GM23338 (cell line): ENCODE measurements at regions not wholly inside any gene's neighbourhood (a gene's known extent, or its start where the extent isn't known, plus 50 kb on each side); places are given as distances from the start of the nearest gene placed in this dataset.

Experiments
- ATAC-seq: fragments of 200-7000 bp; cut with Tn5 transposase; 3 replicates; pipeline ENCODE4 v1.9.1; 2020
- DNase-seq: peaks from one replicate; pipeline ENCODE4 v3.0.0-alpha.2; 2015; ENCODE audit warnings: low spot score
- H2AFZ ChIP-seq: fragments of 200-600 bp; sonication (generic); 2 replicates; pipeline ENCODE4 v1.8.0; 2016; ENCODE audit warnings: antibody characterized with exemption, mild to moderate bottlenecking, moderate library complexity
- H3F3A ChIP-seq: fragments of 200-600 bp; sonication (generic); replicated peaks from 2 replicates; pipeline ENCODE4 v1.8.0; 2017; ENCODE audit warnings: antibody characterized with exemption, mixed run types, low read depth
- H3K27ac ChIP-seq: fragments of 200-600 bp; sonication (generic); 2 replicates; pipeline ENCODE4 v1.6.1; 2016; ENCODE audit warnings: low read depth
- H3K27me3 ChIP-seq: fragments of 200-600 bp; sonication (generic); 2 replicates; pipeline ENCODE4 v1.8.0; 2016; ENCODE audit warnings: mild to moderate bottlenecking, mixed run types, moderate library complexity; ENCODE audit not compliant: insufficient read depth
- H3K36me3 ChIP-seq: fragments of 200-600 bp; sonication (generic); 2 replicates; pipeline ENCODE4 v1.8.0; 2016; ENCODE audit warnings: mild to moderate bottlenecking; ENCODE audit not compliant: insufficient read depth
- H3K4me1 ChIP-seq: fragments of 200-600 bp; sonication (generic); 2 replicates; pipeline ENCODE4 v1.8.0; 2016; ENCODE audit warnings: mild to moderate bottlenecking, moderate library complexity; ENCODE audit not compliant: insufficient read depth
- H3K4me2 ChIP-seq: fragments of 200-600 bp; sonication (generic); 2 replicates; pipeline ENCODE4 v1.7.1; 2017; ENCODE audit warnings: mixed run types
- H3K4me3 ChIP-seq: fragments of 200-600 bp; sonication (generic); 2 replicates; pipeline ENCODE4 v1.6.1; 2016; ENCODE audit warnings: mixed run types
- H3K79me2 ChIP-seq: fragments of 200-600 bp; sonication (generic); replicated peaks from 2 replicates; pipeline ENCODE4 v1.8.0; 2017; ENCODE audit warnings: mild to moderate bottlenecking; ENCODE audit not compliant: insufficient read depth
- H3K9me2 ChIP-seq: fragments of 200-600 bp; sonication (generic); 2 replicates; pipeline ENCODE4 v1.8.0; 2017; ENCODE audit not compliant: insufficient read depth
- H4K20me1 ChIP-seq: fragments of 200-600 bp; sonication (generic); replicated peaks from 2 replicates; pipeline ENCODE4 v1.8.0; 2017; ENCODE audit warnings: mild to moderate bottlenecking; ENCODE audit not compliant: insufficient read depth
- H3K27ac Mint-ChIP-seq: 2 replicates; pipeline ENCODE4 v1.8.0; 2020; ENCODE audit warnings: inconsistent platforms, mild to moderate bottlenecking, moderate library complexity, mixed read lengths
- H3K27me3 Mint-ChIP-seq: 3 replicates; pipeline ENCODE4 v1.8.0; 2022; ENCODE audit warnings: low read depth, mild to moderate bottlenecking, moderate library complexity, mixed read lengths, inconsistent platforms; ENCODE audit not compliant: insufficient read depth, poor library complexity
- H3K36me3 Mint-ChIP-seq: 3 replicates; pipeline ENCODE4 v1.8.0; 2021; ENCODE audit warnings: low read depth, mild to moderate bottlenecking, inconsistent platforms, moderate library complexity, mixed read lengths
- H3K4me1 Mint-ChIP-seq: 3 replicates; pipeline ENCODE4 v1.8.0; 2020; ENCODE audit warnings: mild to moderate bottlenecking, inconsistent platforms, mixed read lengths
- H3K4me3 Mint-ChIP-seq: 3 replicates; pipeline ENCODE4 v1.8.0; 2021; ENCODE audit warnings: moderate library complexity, mild to moderate bottlenecking, inconsistent platforms, mixed read lengths
- H3K9me3 Mint-ChIP-seq: 3 replicates; pipeline ENCODE4 v1.8.0; 2020; ENCODE audit warnings: moderate library complexity, mild to moderate bottlenecking, inconsistent platforms, mixed read lengths
- CREB1 ChIP-seq: fragments of 250-450 bp; sonication (Bioruptor Pico); IDR thresholded peaks from 2 replicates; pipeline ENCODE4 v1.5.0; 2020; ENCODE audit warnings: low read depth, mild to moderate bottlenecking, moderate library complexity
- CTCF ChIP-seq, 2 experiments: fragments of 200-600 bp in 1 of 2; sonication (generic) in 1 of 2; conservative IDR thresholded peaks; 2 replicates each; pipeline versions ENCODE4 v1.5.1 to v1.6.1; 2016 to 2017; ENCODE audit warnings: antibody characterized with exemption in 2 of 2, low read depth in 2 of 2, mild to moderate bottlenecking in 2 of 2, moderate library complexity in 1 of 2
- ETS1 ChIP-seq: IDR thresholded peaks from 2 replicates; pipeline ENCODE4 v1.6.1; 2016; ENCODE audit warnings: antibody characterized with exemption
- EZH2 ChIP-seq: fragments of 200-600 bp; sonication (generic); IDR thresholded peaks from one replicate; pipeline ENCODE4 v1.8.0; 2017; ENCODE audit warnings: antibody characterized with exemption, mild to moderate bottlenecking, low read depth; ENCODE audit not compliant: unreplicated experiment
- EZH2phosphoT487 ChIP-seq: fragments of 200-600 bp; sonication (generic); IDR thresholded peaks from one replicate; pipeline ENCODE4 v1.8.1; 2018; ENCODE audit warnings: antibody characterized with exemption; ENCODE audit not compliant: unreplicated experiment
- JUNB ChIP-seq: IDR thresholded peaks from one replicate; pipeline ENCODE4 v1.6.1; 2016; ENCODE audit warnings: antibody characterized with exemption; ENCODE audit not compliant: unreplicated experiment
- NANOG ChIP-seq: IDR thresholded peaks from 2 replicates; pipeline ENCODE4 v1.6.1; 2016; ENCODE audit warnings: antibody characterized with exemption, borderline replicate concordance
- POLR2AphosphoS5 ChIP-seq: IDR thresholded peaks from 2 replicates; pipeline ENCODE4 v1.6.1; 2016; ENCODE audit warnings: antibody characterized with exemption, low read depth
- STAT1 ChIP-seq: IDR thresholded peaks from one replicate; pipeline ENCODE4 v1.6.1; 2016; ENCODE audit warnings: antibody characterized with exemption; ENCODE audit not compliant: unreplicated experiment
- ZNF114 ChIP-seq: fragments of 250-450 bp; sonication (Bioruptor Pico); IDR thresholded peaks from 2 replicates; pipeline ENCODE4 v1.5.0; 2020; ENCODE audit warnings: mild to moderate bottlenecking, moderate library complexity
- ZNF462 ChIP-seq: fragments of 250-450 bp; sonication (Bioruptor Pico); IDR thresholded peaks from 2 replicates; pipeline ENCODE4 v1.5.0; 2020; ENCODE audit warnings: mild to moderate bottlenecking, moderate library complexity
- TF ChIP-seq, protein P1 (sequence below): IDR thresholded peaks from one replicate; pipeline ENCODE4 v1.6.1; 2018; ENCODE audit warnings: antibody characterized with exemption; ENCODE audit not compliant: unreplicated experiment

DNA sequence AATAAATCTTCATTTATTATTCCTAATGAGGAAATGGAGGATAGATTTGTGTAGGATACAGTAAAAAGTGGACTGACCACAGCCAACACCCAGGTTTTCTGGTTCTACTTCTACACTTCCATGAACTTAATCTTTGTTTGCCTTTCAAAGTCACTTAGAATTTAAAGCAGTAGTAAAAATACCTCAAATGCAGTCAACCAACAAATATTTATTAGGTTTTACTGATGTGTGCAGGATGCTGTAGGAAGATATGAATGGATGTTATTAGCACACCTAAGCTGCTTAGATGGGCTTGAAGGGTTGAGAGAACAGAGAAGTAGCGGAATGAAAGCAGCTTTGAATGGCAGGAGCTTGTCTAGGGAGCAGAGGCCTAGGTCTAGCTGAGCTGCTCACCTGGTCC lies 201.1 kb downstream of the PALM2AKAP2 start:
- Histone ChIP-seq H3F3A (no peaks in the 10 kb centered on the region), H3K79me2 (no peaks in the 10 kb centered on the region), H3K27ac (no peak overlapping the region), H3K4me3 (no peak overlapping the region), H2AFZ (no peak overlapping the region), H4K20me1 (no peaks in the 10 kb centered on the region), H3K36me3 (no peaks in the 10 kb centered on the region), H3K4me1 (no peaks in the 10 kb centered on the region), H3K27me3 (no peaks in the 10 kb centered on the region), H3K9me2 (0 out of 2 replicates have a peak, but pooled peaks cover 5% of the 10 kb centered on the region), H3K4me2 (no peak overlapping the region)
- Mint-ChIP-seq H3K4me1 (no peaks in the 10 kb centered on the region), H3K27ac (no peak overlapping the region), H3K4me3 (no peak overlapping the region), H3K36me3 (0 out of 3 replicates have a peak, but pooled peaks cover 6% of the 10 kb centered on the region), H3K27me3 (peaks cover 2% of the 10 kb centered on the region), H3K9me3 (0 out of 3 replicates have a peak, but pooled peaks cover 9% of the 10 kb centered on the region)
- TF ChIP-seq ZNF114 (no peak), EZH2phosphoT487 (no peak), CREB1 (CRISPR knock-in tag) (no peak), NANOG (no peak), POLR2AphosphoS5 (no peak), EZH2 (no peak), JUNB (no peak), STAT1 (no peak), ZNF462 (CRISPR knock-in tag) (no peak), CTCF (conservative IDR thresholded peaks at IDR 0.05; ENCODE audit: low read depth in 2 of 2) (no peak), ETS1 (no peak)
- TF ChIP-seq, protein P1, sequence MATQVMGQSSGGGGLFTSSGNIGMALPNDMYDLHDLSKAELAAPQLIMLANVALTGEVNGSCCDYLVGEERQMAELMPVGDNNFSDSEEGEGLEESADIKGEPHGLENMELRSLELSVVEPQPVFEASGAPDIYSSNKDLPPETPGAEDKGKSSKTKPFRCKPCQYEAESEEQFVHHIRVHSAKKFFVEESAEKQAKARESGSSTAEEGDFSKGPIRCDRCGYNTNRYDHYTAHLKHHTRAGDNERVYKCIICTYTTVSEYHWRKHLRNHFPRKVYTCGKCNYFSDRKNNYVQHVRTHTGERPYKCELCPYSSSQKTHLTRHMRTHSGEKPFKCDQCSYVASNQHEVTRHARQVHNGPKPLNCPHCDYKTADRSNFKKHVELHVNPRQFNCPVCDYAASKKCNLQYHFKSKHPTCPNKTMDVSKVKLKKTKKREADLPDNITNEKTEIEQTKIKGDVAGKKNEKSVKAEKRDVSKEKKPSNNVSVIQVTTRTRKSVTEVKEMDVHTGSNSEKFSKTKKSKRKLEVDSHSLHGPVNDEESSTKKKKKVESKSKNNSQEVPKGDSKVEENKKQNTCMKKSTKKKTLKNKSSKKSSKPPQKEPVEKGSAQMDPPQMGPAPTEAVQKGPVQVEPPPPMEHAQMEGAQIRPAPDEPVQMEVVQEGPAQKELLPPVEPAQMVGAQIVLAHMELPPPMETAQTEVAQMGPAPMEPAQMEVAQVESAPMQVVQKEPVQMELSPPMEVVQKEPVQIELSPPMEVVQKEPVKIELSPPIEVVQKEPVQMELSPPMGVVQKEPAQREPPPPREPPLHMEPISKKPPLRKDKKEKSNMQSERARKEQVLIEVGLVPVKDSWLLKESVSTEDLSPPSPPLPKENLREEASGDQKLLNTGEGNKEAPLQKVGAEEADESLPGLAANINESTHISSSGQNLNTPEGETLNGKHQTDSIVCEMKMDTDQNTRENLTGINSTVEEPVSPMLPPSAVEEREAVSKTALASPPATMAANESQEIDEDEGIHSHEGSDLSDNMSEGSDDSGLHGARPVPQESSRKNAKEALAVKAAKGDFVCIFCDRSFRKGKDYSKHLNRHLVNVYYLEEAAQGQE = no peak
- ATAC-seq (no peak), DNase-seq (no peak)
